Lung (tissue), 11 donors: ENCODE measurements at regions not wholly inside any gene's neighbourhood (a gene's known extent, or its start where the extent isn't known, plus 50 kb on each side); places are given as distances from the start of the nearest gene placed in this dataset.

ENCODE experiments used
- ATAC-seq: fragments of 200-7000 bp; cut with Tn5 transposase; one replicate; pipeline ENCODE4 v1.9.1; 2020; ENCODE audit warnings: moderate number of reproducible peaks; ENCODE audit not compliant: insufficient read depth, low FRiP score
- DNase-seq, 3 donors: peaks; one replicate each; pipeline ENCODE4 v3.0.0-alpha.2; 2013 to 2017
- H3K27ac ChIP-seq, 2 donors: one replicate each; pipeline ENCODE4 v1.5.1; 2013; ENCODE audit warnings: mild to moderate bottlenecking in 2 of 2, moderate library complexity in 2 of 2, control low read depth in 1 of 2, inconsistent platforms in 1 of 2, low read depth in 1 of 2, low read length in 1 of 2
- H3K27me3 ChIP-seq, 3 donors: one replicate each; pipeline ENCODE4 v1.5.1; 2013; ENCODE audit warnings: low read length in 2 of 3; ENCODE audit not compliant: control insufficient read depth in 3 of 3, insufficient read depth in 3 of 3
- H3K36me3 ChIP-seq, 4 donors: one replicate each; pipeline ENCODE4 v1.5.1; 2013; ENCODE audit warnings: low read length in 4 of 4, mild to moderate bottlenecking in 1 of 4, moderate library complexity in 1 of 4; ENCODE audit not compliant: control insufficient read depth in 4 of 4, insufficient read depth in 4 of 4
- H3K4me1 ChIP-seq, 5 donors: one replicate each; pipeline ENCODE4 v1.5.1; 2013; ENCODE audit warnings: low read length in 5 of 5, mild to moderate bottlenecking in 2 of 5, moderate library complexity in 1 of 5; ENCODE audit not compliant: control insufficient read depth in 5 of 5, insufficient read depth in 5 of 5
- H3K4me3 ChIP-seq: one replicate; pipeline ENCODE4 v1.5.1; 2013; ENCODE audit warnings: mild to moderate bottlenecking, control low read depth, moderate library complexity
- H3K9ac ChIP-seq, 2 donors: one replicate each; pipeline ENCODE4 v1.5.1; 2013; ENCODE audit warnings: low read length in 2 of 2, control low read depth in 1 of 2; ENCODE audit not compliant: insufficient read depth in 1 of 2
- H3K9me3 ChIP-seq, 4 donors: one replicate each; pipeline ENCODE4 v1.5.1; 2013; ENCODE audit warnings: low read length in 3 of 4, mild to moderate bottlenecking in 1 of 4, moderate library complexity in 1 of 4; ENCODE audit not compliant: control insufficient read depth in 4 of 4, insufficient read depth in 3 of 4
- CTCF ChIP-seq: IDR thresholded peaks from 2 replicates; pipeline ENCODE4 v1.5.1; 2012; ENCODE audit warnings: mild to moderate bottlenecking; ENCODE audit errors: control extremely low read depth, extremely low read depth
- WGBS, 2 donors: extraction: QIAGEN DNeasy Blood & Tissue Kit; methylation state at CpG; one replicate each; pipeline ENCODE4 v1.1.7; 2013; 5-methylcytosine and 5-hydroxymethylcytosine counted together
- donor health status: control.
- donor health status: control.
- donor health status: Bipolar disorder and iron deficiency.
- donor health status: healthy.
- donor health status: DM: yes; HTN: yes; CAD: no.

- Histone ChIP-seq H3K27me3 (no peaks in the 10 kb centered on the region), H3K4me1 (peaks cover 0 to 21% (median 5%) of the 10 kb centered on the region in 5 donors), H3K4me3 (no peak overlapping the region), H3K27ac (no peak overlapping the region), H3K36me3 (no peaks in the 10 kb centered on the region), H3K9me3 (no peaks in the 10 kb centered on the region), H3K9ac (no peak overlapping the region)
- DNase-seq (no peak), ATAC-seq (no peak)
- TF ChIP-seq CTCF: no peak
- 82% methylated on average over 9 of the region's 9 CpGs for WGBS, 2 donors
Observed at GRCh38 chr16:14322186-14322585, 251.1 kb downstream of the MRTFB start.

GRCh38 chr16:14321542-14321941, 250.4 kb downstream of the MRTFB start:
- Histone ChIP-seq H3K9me3 (no peaks in the 10 kb centered on the region), H3K4me3 (no peak overlapping the region), H3K9ac (no peak overlapping the region), H3K4me1 (peaks cover 0 to 20% (median 3%) of the 10 kb centered on the region in 5 donors), H3K36me3 (no peaks in the 10 kb centered on the region), H3K27me3 (no peaks in the 10 kb centered on the region), H3K27ac (no peak overlapping the region)
- no peak for ATAC-seq
- 87 to 92% methylated on average over 6 of the region's 6 CpGs for WGBS, 2 donors
- DNase-seq: no peak
- no peak for TF ChIP-seq CTCF

DNA sequence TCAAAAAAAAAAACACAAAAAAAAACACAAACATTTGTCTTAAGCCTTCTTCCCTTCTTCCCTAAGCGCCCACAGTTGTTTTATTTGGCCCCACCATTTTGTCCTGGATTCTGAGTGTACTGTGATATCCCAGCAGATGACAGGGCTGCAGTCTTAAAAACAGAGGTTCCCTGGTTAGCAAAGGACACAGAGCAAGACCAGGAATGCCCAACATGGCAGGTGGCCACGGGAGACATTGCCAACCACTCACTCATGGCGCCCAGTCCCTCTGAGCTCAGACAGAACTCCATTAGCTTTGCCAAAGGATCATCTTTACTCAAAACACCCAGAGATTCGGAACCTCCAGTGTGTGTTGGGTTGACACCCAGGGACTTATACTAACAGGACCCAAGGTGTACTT, 249.3 kb downstream of the MRTFB start:
- WGBS, 2 donors: 95 to 96% methylated on average over 4 of the region's 4 CpGs
- no peak overlapping the region for H3K27ac ChIP-seq
- ATAC-seq (no peak), DNase-seq (no peak)
- no peak overlapping the region for H3K9ac ChIP-seq
- no peak overlapping the region for H3K4me3 ChIP-seq
- no peak for TF ChIP-seq CTCF
- no peaks in the 10 kb centered on the region for H3K27me3 ChIP-seq
- no peaks in the 10 kb centered on the region for H3K9me3 ChIP-seq
- H3K36me3 ChIP-seq: no peaks in the 10 kb centered on the region
- peaks cover 0 to 8% (median 0%) of the 10 kb centered on the region in 5 donors for H3K4me1 ChIP-seq
